Thymus (tissue), 11 donors: ENCODE measurements at regions not wholly inside any gene's neighbourhood (a gene's known extent, or its start where the extent isn't known, plus 50 kb on each side); places are given as distances from the start of the nearest gene placed in this dataset.

ENCODE experiments used
- DNase-seq, 9 donors: peaks; one replicate each; pipeline ENCODE4 v3.0.0-alpha.2; 2013; ENCODE audit warnings: low spot score in 9 of 9, low read depth in 6 of 9, missing footprints in 1 of 9
- H3K27ac ChIP-seq, 2 donors: one replicate each; pipeline ENCODE4 v1.5.1; 2013; ENCODE audit warnings: control low read depth in 1 of 2, low read depth in 1 of 2, low read length in 1 of 2, mild to moderate bottlenecking in 1 of 2, moderate library complexity in 1 of 2
- H3K27me3 ChIP-seq, 2 donors: one replicate each; pipeline ENCODE4 v1.5.1; 2013; ENCODE audit warnings: low read length in 1 of 2; ENCODE audit not compliant: control insufficient read depth in 2 of 2, insufficient read depth in 1 of 2
- H3K36me3 ChIP-seq, 2 donors: one replicate each; pipeline ENCODE4 v1.5.1; 2013; ENCODE audit warnings: low read length in 1 of 2, mild to moderate bottlenecking in 1 of 2, moderate library complexity in 1 of 2; ENCODE audit not compliant: control insufficient read depth in 2 of 2, insufficient read depth in 2 of 2
- H3K4me1 ChIP-seq, 2 donors: one replicate each; pipeline ENCODE4 v1.5.1; 2013; ENCODE audit warnings: low read length in 2 of 2; ENCODE audit not compliant: control insufficient read depth in 2 of 2, insufficient read depth in 2 of 2
- H3K4me3 ChIP-seq, 2 donors: one replicate each; pipeline ENCODE4 v1.5.1; 2013; ENCODE audit warnings: low read length in 2 of 2, control low read depth in 1 of 2, mild to moderate bottlenecking in 1 of 2
- H3K9me3 ChIP-seq, 2 donors: one replicate each; pipeline ENCODE4 v1.5.1; 2013; ENCODE audit warnings: low read length in 1 of 2, mild to moderate bottlenecking in 1 of 2; ENCODE audit not compliant: control insufficient read depth in 2 of 2, insufficient read depth in 1 of 2
- WGBS: extraction: QIAGEN DNeasy Blood & Tissue Kit; methylation state at CpG from one replicate; pipeline ENCODE4 v1.1.7; 2013; 5-methylcytosine and 5-hydroxymethylcytosine counted together
- donor health status: healthy.

DNA sequence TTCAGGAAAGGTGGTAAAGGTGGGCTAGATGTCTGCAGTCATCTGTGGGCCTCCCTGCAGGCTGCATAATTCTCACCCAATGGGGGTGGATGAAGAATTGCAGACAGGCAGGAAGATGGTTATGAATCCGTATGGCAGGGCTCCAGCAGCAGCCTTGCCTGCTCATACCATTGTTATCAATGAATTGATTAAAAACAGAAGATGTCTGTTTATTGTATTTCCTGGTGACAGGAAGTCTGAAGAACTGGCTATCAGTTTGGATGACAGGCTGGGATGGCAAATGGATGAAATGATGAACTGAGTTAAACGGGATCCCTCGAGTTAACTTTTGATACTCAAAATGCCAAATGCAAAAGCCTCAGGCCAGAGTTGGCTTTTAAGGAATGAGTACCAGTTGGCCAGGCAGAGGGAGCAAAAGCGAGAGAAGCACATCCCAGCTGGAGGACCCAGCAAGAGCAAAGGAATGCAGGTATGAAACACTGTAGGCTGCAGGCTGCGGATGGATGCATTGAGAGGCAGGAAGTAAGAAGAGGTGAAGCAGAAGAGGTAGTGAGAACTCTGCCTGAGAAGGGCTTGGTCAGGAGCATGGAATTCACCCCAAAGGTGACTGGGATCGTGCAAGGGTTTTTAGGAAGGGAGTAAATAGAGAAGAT lies 550.0 kb upstream of the TBX3 start:
- Histone ChIP-seq H3K9me3 (no peaks in the 10 kb centered on the region), H3K27ac (no peak overlapping the region), H3K4me3 (no peak overlapping the region), H3K4me1 (no peaks in the 10 kb centered on the region), H3K36me3 (no peaks in the 10 kb centered on the region), H3K27me3 (no peaks in the 10 kb centered on the region)
- DNase-seq, result no peak
- WGBS, result 67% methylated on average over 6 of the region's 6 CpGs

DNA sequence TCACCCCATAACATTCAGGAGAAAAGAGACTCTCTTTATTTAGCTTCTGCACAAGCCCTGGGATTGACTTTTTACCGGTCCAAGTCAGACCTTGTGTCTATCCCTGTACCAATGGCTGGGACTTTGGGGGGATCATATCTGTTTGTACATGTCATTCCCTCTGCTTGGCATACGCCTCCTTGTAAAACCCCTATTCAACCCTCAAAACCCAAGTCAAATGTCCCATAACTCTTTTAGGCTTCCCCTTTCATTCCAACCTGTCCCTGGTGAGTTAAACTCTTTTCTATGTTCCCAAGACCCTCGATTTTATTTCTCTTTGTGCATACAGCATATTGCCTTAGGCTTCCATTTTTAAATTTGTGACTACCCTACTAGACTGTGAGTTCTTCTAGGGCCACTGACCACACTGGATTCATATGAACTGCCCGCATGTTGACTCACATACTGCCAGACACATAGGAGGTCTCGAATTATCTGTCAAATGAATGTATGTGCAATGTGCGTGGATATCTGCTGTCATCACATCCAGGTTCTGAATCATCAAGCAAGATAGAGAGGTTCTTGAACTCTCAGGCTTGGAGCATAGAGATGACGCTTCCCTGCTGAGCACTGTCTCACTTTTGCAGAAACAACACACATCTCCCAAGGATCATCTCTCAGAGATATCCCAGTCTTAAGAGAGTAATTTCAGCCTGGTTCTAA lies 548.6 kb upstream of the TBX3 start:
- DNase-seq, result no peak
- no peaks in the 10 kb centered on the region for H3K36me3 ChIP-seq
- no peak overlapping the region for H3K4me3 ChIP-seq
- 92% methylated on average over 7 of the region's 7 CpGs for WGBS
- H3K27me3 ChIP-seq, result no peaks in the 10 kb centered on the region
- no peaks in the 10 kb centered on the region for H3K4me1 ChIP-seq
- H3K9me3 ChIP-seq, result no peaks in the 10 kb centered on the region
- H3K27ac ChIP-seq, result no peak overlapping the region

GRCh38 chr12:115230606-115231005 lies 546.6 kb upstream of the TBX3 start:
- WGBS, result 50% methylated on average over 6 of the region's 6 CpGs

GRCh38 chr12:115229517-115229916 lies 545.5 kb upstream of the TBX3 start:
- Histone ChIP-seq H3K36me3 (no peaks in the 10 kb centered on the region), H3K4me1 (no peaks in the 10 kb centered on the region), H3K4me3 (no peak overlapping the region), H3K27ac (no peak overlapping the region), H3K9me3 (no peaks in the 10 kb centered on the region), H3K27me3 (no peaks in the 10 kb centered on the region)
- no peak for DNase-seq
- WGBS, result 90% methylated on average over 4 of the region's 4 CpGs

More at GRCh38 chr12:115230606-115231005, 546.6 kb upstream of the TBX3 start:
- Histone ChIP-seq H3K27ac (no peak overlapping the region), H3K4me3 (no peak overlapping the region), H3K27me3 (no peaks in the 10 kb centered on the region), H3K4me1 (no peaks in the 10 kb centered on the region), H3K36me3 (no peaks in the 10 kb centered on the region), H3K9me3 (no peaks in the 10 kb centered on the region)
- no peak for DNase-seq

GRCh38 chr12:115228434-115228833 lies 544.5 kb upstream of the TBX3 start:
- no peaks in the 10 kb centered on the region for H3K4me1 ChIP-seq
- H3K27ac ChIP-seq, result no peak overlapping the region
- no peaks in the 10 kb centered on the region for H3K36me3 ChIP-seq
- DNase-seq, result no peak
- no peaks in the 10 kb centered on the region for H3K9me3 ChIP-seq
- WGBS, result 93% methylated on average over 4 of the region's 4 CpGs
- H3K4me3 ChIP-seq, result no peak overlapping the region
- no peaks in the 10 kb centered on the region for H3K27me3 ChIP-seq

DNA sequence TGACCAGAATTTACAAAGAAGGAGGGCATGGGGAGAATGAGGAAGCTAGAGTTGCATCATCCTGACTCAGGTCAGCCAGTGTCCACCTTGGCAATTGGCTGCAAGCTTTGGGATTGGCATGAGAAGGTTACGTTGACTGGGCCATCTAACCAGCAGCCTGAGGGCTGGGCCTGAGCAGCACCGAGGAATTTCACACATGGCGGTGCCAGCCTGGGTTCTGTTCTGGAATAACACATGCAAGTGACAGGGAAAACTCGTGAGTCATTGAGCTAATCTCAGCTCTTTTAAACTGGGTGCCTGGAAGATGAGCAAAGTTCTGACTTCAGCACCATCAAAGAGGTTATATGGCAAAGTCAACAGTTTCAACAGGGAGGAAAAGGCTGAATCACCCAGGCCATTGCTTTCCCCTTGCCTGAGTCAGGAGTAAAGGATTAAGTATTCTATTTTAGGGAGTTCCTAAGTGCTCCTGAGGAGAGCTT lies 543.2 kb upstream of the TBX3 start:
- H3K27ac ChIP-seq, result no peak overlapping the region
- H3K4me1 ChIP-seq, result no peaks in the 10 kb centered on the region
- no peaks in the 10 kb centered on the region for H3K36me3 ChIP-seq
- no peaks in the 10 kb centered on the region for H3K27me3 ChIP-seq
- DNase-seq, result no peak
- WGBS, result 90% methylated on average over 4 of the region's 4 CpGs
- H3K9me3 ChIP-seq, result no peaks in the 10 kb centered on the region
- no peak overlapping the region for H3K4me3 ChIP-seq

DNA sequence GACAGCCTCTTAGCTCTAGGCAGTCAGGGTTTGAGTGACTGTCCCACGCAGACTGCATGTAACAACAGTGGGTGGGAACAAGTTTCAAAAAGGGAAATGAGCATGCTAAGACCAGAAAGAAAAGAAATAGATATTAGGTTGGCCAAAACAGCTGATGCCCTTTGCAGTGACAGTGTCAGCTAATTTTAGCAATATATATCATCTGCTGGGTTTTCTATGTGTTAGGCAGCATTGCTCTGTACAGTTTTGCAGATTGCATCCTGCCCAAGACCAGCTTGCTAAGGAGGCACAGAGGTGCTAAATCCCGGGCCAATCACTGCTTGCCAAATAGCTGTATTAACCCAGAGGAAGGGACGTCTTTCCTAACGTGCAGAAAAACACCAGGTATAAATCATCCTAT lies 541.9 kb upstream of the TBX3 start:
- Histone ChIP-seq H3K27me3 (no peaks in the 10 kb centered on the region), H3K36me3 (no peaks in the 10 kb centered on the region), H3K4me3 (no peak overlapping the region), H3K4me1 (no peaks in the 10 kb centered on the region), H3K27ac (no peak overlapping the region), H3K9me3 (no peaks in the 10 kb centered on the region)
- DNase-seq, result no peak
- WGBS, result 54% methylated on average over 4 of the region's 4 CpGs

- WGBS, result 79% methylated on average over 4 of the region's 4 CpGs
- H3K9me3 ChIP-seq, result no peaks in the 10 kb centered on the region
These were observed 540.0 kb upstream of the TBX3 start for GRCh38 chr12:115223991-115224390.

DNA sequence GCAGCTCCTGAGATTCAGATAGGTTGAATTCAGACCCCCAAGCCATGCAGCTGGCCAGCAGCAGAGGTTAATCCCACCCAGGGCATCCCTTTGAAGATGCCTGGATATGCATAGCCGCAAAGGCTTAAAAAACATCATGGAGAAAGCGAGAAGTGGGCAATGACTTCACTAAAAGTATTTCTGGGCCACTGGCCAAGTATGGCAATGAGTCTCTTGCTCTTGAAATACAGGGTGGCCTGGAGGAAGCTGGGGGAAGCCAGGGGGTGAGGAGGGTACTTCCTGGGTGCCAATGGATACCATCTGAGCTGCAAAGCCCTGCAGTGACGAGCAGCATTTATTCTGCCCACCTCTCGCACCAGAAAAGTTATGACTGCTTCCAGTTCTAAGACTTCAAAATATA lies 539.3 kb upstream of the TBX3 start:
- H3K4me3 ChIP-seq, result no peak overlapping the region
- WGBS, result 89% methylated on average over 4 of the region's 4 CpGs
- no peaks in the 10 kb centered on the region for H3K4me1 ChIP-seq
- H3K27ac ChIP-seq, result no peak overlapping the region
- no peaks in the 10 kb centered on the region for H3K27me3 ChIP-seq
- no peaks in the 10 kb centered on the region for H3K36me3 ChIP-seq
- H3K9me3 ChIP-seq, result no peaks in the 10 kb centered on the region
- no peak for DNase-seq

More at GRCh38 chr12:115223991-115224390, 540.0 kb upstream of the TBX3 start:
- no peak for DNase-seq
- Histone ChIP-seq H3K36me3 (no peaks in the 10 kb centered on the region), H3K27me3 (no peaks in the 10 kb centered on the region), H3K27ac (no peak overlapping the region), H3K4me1 (no peaks in the 10 kb centered on the region), H3K4me3 (no peak overlapping the region)
